Stimulated activated CD8-positive, alpha-beta memory T cell treated with anti-CD3 and anti-CD28 coated beads, Interleukin-4, amount 100 ng/mL, for 4 hours (primary cell): ENCODE measurements at regions not wholly inside any gene's neighbourhood (a gene's known extent, or its start where the extent isn't known, plus 50 kb on each side); places are given as distances from the start of the nearest gene placed in this dataset.
"Not testable (repeated sequence)": the region's sequence is repeated elsewhere in the genome, so short reads cannot be mapped to it uniquely, and the experiment has no call there.

Source experiments
- DNase-seq, 2 donors: peaks; one replicate each; pipeline ENCODE4 v3.0.0-alpha.2; 2020; ENCODE audit warnings: low read depth in 2 of 2, low spot score in 1 of 2

DNA sequence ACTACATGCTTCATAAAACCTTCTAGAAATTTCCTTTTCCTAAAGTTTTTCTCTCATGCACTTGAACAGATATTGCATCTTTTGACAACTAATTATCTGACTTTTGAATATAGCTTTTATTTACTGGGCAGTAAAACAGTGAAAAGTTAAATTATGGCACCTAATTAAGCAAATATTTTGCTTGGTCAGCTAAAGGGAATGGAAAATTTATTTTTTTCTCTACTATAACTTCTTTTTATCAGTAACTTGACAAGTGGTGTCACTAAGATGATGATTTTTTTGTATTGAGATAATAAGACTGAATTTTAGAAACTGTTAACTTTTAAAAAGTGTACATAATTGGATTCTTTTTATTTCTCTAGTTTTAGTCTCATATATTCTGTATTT, 351.6 kb downstream of the PIK3C3 start:
- no peak for DNase-seq

DNA sequence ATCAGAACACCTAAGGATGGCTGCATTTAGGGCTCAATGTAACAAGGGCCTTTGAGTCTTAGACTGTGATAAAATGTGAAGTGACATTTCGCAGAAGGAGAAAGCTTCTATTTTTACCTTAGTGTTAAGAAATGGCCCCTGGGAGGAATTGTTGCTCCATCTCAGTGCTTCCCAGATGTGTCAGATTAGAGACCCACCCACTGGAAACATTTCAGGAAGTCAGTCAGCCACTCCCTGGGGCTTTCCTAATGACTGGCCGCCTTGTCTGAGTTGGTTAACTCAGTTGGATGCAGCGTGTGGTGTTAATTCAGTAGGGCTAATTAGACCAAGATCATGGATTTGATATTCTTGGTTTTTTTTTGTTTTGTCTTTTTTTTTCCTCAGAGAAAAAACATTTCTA, 355.9 kb downstream of the PIK3C3 start:
- no peak for DNase-seq

DNA sequence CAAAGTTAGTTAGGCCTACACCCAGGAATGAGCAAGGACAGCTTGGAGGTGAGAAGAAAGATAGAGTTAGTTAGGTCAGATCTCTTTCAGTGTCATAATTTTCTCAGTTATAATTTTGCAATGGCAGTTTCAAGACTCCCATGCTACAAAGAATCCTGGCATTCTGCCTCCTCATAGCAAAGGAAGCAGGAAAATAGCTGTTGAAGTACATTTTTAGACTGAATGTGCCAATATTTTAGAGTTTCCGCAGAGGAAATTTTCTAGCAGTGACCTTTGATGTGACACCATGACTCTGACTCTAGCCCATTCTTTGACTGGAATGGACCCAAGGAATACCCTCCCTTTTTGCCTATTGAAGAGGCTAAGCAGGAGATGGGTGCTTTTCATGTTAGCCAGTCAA, 371.7 kb downstream of the PIK3C3 start:
- no peak for DNase-seq

DNA sequence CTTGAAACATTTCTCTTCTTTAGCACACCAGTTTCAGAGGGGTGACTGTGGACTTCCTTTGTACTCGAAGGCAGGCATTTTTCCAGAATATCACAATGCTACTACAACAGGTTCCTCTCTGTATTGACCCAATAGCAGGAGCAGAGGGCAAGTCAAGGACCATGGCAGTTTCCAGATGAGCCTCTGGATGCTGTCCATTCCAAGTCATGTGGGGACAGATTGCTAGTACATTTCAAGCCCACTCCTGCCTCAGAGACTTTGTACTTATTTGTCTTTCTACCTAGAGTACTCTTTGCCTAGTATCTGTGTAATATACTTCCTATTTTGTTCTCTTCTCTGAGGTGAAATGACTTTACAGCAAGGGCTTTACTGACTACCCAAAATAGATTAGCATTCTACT, 373.9 kb downstream of the PIK3C3 start:
- DNase-seq, result no peak

DNA sequence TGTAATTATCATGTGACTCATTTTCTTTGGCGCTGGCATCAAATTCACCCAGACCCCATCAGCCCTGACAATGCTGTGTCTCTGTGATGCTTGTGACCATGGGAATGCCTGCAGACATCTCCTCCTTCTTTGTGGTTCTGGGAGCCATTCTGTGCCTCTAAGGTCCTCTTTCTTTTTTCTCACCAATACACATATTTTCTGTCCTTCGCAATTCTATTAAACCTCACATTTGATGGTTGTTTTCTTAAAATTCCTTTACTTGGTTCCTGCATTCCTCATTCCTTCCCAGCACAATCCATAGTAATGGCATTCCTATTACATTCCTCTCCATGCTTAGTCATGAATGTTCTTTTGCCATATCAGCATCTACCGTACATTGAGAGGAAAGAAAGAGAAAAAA, 375.3 kb downstream of the PIK3C3 start:
- DNase-seq, result no peak

DNA sequence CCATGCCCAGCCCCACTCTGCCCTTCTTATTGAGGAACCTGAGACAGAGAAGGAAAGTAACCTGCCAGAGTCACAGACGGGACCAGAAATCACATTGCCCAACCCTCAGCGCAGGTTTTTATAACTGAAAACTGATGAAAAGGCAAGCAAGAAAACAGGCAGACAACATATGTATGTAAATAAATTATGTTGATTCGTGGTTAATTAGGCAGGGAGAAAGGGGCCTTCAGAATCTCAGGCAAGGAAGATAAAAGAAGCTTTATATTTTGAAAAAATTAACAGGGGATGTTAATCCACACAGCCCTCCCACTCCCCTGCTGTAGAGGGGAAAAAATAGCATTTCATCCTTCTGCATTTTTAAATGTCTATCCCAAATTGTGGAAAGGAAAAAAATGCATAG, 378.5 kb downstream of the PIK3C3 start:
- DNase-seq, result no peak

DNA sequence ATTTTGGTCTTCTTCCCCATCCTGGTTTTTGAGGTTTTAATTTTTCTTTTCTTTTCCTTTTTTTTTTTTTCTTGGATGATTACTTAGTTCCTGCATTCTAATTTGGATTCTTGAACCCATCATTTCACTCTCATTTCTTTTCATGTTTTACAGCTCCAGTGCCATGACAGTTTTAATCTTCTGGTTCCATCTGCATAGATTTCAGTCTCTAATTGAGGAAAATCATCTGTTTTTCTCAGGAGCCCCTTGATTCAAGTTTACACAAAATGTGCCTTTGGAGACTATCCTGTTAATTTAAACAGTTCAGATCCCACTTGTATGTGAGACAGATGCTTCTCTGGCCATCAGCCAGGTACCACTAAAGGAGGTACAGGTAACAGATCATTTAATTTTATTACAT, 379.9 kb downstream of the PIK3C3 start:
- no peak for DNase-seq

DNA sequence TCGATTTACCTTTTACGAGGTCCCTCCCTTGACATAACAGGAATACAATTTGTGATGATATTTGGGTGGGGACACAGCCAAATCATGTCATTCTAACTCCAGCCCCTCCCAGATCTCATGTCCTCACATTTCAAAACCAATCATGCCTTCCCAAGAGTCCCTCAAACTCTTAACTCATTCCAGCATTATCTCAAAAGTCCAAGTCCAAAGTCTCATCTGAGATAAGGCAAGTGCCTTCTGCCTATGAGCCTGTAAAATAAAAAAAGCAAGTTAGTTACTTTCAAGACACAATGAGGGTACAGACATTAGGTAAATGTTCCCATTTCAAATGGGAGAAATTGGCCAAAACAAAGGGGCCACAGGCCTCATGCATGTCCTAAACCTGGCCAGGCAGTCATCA, 381.1 kb downstream of the PIK3C3 start:
- no peak for DNase-seq

DNA sequence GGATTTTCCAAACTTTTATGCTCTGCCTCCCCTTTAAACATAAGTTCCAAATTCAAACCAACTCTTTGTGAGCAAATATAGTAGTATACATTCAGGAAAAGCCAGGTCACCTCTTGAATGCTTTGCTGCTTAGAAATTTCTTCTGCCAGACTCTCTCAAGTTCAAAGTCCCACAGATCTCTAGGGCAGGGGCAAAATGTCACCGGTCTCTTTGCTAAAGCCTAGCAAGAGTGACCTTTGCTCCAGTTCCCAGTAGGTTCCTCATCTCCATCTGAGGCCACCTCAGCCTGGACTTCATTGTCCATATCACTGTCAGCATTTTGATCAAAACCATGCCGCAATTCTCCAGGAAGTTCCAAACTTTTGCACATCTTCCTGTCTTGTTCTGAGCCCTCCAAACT, 382.3 kb downstream of the PIK3C3 start:
- DNase-seq, result not testable (repeated sequence)

DNA sequence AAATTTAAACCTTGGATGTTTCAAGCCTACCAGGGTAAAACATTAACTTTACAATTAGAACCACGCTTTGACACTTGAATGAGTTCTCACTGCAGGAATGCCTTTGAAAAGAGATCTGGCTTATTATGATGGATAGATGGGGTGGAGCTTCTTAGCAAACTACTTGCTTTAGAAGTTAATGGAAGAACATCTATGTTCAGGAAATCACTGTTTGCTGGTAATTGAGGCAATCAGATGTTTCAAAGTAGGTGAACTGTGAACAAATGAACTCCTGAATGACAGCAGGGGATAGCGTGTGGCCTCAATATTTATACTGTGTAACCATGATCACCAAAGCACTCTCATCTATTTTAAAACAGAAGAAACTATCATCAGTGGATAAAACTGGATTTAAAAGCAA, 383.6 kb downstream of the PIK3C3 start:
- DNase-seq, result no peak

DNA sequence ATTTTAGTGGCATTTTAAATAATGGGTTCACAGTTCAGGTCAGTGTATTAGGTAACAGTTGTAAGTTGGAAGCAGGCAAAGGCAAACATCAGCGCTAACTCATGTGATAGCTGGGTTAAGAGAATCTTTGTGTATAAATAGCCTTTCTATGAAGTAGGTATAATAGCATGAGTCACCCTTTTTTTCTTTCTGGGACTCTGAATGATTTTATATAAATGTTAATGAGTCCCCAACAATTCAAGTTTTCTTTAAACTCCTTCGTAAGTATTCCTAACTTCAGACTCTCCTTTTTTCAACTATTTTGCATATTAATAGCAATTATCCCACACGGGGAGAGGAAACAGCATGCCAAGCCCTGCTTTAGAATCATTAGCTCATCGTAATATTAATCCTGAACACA, 384.3 kb downstream of the PIK3C3 start:
- no peak for DNase-seq

DNA sequence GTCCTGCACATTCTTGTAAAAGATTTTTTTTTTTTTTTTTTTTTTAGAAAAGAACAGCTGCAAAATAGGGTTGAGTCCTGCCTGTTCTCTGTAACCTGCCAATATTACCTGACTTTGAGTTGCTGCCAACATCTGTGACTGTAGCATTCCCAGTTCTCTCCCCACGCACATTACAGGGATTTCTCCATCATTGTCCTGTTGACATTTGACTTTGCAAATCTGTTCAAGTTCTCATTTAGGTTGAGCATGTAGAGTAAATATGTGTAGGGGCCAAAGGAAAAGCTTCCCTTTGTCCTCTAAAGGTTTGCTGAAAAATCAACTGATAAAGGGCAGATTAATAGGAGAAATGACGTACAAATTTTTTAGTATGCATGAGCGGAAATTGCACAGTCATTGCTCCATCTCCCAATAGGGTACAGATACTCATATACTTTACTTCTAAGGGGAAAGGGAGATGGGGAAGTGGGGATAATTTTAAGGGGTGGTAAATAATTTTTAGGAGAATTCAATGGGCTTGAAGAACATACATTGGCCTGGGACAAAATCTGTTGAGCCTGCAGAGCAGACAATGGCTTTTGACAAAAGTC, 385.5 kb downstream of the PIK3C3 start:
- no peak for DNase-seq

DNA sequence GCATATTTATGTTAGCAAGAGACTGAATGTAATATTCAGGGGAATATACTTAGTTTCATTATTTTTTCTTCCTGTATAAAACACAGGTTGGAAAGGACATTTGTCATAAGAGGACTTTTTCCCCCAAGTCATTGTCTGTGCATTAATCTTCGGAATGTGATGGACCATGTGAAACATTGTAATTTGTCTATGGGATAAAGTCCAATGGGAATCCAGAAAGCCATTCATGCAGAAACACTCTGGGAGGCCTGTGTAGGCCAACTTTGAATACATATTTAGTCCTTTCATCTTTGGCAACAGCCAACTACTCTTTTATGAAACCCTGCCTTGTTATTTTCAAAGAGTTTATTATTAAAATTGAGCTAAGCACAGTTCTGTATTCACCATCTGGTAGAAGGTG, 386.4 kb downstream of the PIK3C3 start:
- DNase-seq, result no peak

DNA sequence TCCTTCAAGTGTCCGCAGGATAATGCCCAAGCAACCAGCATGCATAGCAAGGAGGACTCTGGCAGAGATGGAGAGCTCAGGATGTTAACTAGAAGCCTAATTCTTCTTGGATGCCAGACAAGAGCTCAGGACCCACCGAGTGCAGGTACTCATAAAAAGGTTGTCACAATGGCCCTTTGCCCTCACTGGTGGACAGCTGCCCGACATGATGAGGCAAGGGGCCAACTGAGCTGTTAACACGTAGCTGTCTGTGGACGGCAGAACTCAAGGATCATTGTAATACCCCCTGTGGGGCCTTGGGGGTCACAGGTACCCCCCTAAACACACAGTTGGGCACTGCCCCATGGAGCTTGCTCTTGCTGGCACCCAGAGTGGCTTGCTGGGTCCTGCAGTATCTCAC, 393.7 kb downstream of the PIK3C3 start:
- no peak for DNase-seq

DNA sequence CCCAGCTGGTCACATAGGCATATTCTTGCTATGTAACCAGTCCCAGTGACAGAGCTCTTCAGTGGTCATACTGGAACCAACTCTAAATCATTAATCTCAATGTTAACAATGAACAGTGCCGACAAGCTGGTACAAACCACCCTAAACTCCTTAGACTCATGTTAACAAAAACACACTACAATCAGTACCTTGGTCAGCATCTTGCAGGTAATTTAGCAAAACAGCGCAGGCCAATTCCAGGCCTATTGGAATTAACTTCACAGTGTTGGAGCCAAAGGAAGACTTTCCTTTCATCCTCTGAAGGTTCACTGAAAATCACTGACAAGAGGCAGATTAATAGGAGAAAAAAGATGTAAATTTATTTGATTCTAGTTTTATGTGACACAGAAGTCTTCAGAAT, 396.4 kb downstream of the PIK3C3 start:
- no peak for DNase-seq

DNA sequence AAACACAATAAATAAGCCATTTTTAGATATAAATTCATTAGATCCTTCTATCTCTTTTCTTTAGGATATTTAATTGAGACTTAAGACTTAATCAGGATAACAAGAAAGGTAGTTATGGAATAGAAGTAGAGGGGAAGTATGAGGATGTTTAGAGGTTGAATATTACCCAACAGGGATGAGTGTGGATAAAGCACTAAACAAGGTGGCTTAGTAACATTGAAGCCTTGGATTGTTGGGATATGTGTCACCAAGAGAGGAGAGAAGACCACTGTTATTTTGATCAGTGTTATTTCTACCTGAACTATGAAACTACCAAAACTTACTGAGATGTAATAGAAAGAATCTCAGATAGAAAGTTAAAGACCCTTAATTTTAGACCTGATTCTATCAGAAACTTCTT, 405.7 kb downstream of the PIK3C3 start:
- DNase-seq, result no peak

DNA sequence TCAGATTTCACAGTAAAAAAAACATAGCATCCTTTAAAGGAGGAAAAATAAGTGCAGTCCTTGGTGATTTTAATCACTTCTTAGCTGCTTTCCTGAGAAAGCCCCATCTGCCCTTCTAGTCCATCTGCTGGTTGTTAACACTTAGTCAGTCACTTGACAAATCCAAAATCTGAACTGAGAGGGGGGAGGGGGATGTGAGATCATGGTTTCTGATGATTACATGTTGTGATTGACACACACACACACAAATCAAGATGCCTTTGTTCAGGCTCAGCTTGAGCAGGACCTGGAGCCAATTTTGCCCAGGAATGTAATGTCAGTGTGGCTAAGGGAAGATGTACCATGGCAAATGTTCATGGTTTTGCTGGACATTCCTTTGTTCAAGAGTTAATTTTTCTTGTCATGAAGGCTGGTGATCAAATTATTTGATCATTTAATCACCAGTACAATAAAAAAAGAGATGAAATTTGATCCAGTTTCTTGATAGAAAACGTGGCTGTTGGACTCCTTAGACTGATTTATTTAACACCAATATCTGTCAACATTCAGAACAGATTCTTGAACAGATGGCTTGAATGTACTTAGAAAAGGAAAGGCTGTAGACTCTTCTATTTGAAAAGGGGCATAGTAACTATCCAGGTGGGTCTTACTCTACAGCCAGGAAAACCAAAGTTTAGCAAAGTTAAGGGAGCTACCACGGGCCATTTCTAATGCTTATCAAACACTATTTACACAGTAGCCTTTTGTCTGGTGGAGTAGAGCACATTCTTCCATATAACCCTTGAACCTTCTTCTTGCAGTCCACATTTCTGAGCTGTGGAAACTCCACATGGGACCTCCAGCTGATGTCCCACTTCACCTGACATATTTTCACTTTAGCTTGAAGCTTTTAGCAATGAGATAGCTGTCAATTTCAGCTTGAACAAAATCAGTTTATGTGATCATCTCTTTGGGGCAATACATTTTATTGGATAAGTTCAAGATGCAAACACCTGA, 408.7 kb downstream of the PIK3C3 start:
- no peak for DNase-seq

DNA sequence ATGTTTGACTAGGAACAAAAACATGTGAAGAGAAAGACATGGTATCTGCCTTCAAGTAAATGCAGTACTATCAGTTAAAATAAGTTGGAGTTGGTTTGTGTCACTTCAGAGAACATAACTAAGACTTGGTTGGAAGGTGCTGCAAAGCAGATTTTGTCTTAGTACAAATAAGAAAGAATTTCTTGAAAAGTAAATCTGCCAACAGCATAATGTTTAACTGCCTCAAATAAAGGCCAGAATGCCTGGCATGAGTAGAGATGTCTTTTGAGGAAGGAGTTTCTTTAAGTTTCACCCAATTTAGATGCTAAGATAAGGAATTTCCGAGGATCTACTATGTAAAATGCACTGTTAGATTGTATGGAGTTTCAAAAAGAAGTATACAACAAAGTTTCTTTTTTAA, 409.7 kb downstream of the PIK3C3 start:
- DNase-seq, result no peak

DNA sequence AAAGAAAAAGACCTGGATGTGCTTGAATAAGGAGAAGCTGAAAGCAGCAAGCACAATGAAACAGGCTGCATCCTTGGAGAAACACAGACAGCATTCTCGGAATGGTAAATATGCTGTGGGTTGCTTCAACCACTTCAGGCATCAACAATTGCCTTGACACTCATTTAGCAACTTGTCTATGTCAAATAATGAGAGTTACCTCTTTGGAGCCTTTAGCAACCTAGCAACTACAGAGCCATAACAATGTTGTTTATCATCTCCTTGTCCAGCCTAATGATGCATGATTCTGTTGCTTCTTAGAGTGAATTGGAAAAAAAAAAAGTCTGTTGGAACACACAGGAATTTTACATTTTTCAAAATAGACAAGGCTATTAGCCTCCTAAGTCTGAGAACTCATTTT, 410.6 kb downstream of the PIK3C3 start:
- no peak for DNase-seq

DNA sequence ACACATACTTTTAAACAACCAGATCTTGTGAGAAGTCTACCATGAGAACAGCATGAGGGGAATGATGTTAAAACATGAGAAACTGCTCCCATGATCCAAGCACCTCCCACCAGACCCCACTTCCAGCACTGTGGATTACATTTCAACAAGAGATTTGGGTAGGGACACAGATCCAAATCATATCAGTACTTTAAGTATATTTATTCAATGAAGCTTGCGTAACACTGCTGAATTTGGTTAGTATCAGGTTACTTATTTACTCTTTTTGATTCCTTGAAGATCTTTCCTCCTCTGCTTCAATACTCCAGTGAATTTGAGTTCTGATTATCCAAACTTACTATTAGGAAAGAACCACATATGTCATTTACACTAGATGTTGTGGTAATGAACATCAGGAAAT, 418.6 kb downstream of the PIK3C3 start:
- no peak for DNase-seq

DNA sequence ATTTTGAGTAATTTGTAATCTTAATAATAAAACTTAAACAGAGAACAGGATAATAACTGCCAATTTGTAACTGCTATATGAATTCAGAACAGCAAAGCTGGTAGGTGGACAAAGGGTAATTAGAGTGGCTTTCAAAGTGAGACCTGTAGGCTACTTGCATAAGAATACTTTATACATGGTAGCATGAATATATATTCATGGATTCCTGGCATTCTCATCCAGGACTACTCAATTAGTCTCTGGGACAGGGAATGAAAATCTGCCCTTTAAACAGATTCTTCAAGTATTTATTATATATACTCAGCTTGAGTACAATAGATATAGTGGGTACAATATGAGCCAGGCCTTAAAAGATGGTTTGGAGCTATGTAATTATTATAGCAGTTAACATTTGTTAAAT, 419.9 kb downstream of the PIK3C3 start:
- no peak for DNase-seq

DNA sequence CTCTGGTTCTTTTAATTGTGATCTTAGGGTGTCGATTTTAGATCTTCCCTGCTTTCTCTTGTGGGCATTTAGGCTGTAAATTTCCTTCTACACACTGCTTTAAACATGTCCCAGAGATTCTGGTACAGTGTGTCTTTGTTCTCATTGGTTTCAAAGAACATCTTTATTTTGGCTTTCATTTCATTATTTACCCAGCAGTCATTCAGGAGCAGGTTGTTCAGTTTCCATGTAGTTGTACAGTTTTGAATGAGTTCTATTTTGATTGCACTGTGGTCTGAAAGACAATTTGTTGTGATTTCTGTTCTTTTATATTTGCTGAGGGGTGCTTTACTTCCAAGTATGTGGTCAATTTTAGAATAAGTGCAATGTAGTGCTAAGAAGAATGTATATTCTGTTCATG, 423.8 kb downstream of the PIK3C3 start:
- not testable (repeated sequence) for DNase-seq

DNA sequence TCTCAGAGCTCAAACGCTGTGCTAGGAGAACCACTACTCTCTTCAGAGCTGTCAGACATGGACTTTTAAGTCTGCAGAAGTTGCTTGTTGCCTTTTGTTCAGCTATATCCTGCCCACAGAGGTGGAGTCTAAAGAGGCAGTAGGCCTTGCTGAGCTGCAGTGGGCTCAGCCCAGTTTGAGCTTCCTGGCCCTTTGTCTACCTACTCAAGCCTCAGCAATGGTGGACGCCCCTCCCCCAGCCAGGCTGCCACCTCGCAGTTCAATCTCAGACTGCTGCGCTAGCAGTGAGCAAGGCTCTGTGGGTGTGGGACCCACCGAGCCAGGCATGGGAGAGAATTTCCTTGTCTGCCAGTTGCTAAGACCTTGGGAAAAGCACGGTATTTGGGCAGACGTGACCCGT, 426.2 kb downstream of the PIK3C3 start:
- not testable (repeated sequence) for DNase-seq
